Kidney (tissue), 13 donors: ENCODE measurements at regions not wholly inside any gene's neighbourhood (a gene's known extent, or its start where the extent isn't known, plus 50 kb on each side); places are given as distances from the start of the nearest gene placed in this dataset.

ENCODE experiments used
- DNase-seq, 5 donors: peaks; one replicate each; pipeline ENCODE4 v3.0.0-alpha.2; 2013 to 2020
- FAIRE-seq: peaks from 2 replicates; lab custom pipeline; 2012; peaks lifted over from hg19 to GRCh38; lab: Jason Lieb, UNC
- H3K27ac ChIP-seq, 2 donors: one replicate each; pipeline ENCODE4 v1.7.0; 2013; ENCODE audit warnings: low read depth in 2 of 2, low read length in 2 of 2, inconsistent platforms in 1 of 2
- H3K27me3 ChIP-seq: one replicate; pipeline ENCODE4 v1.7.1; 2013; ENCODE audit warnings: low read length, inconsistent platforms; ENCODE audit not compliant: control insufficient read depth, insufficient read depth
- H3K36me3 ChIP-seq, 3 donors: one replicate each; pipeline versions ENCODE4 v1.7.0 to v1.7.1; 2013; ENCODE audit warnings: low read length in 3 of 3, control low read depth in 1 of 3, inconsistent platforms in 1 of 3; ENCODE audit not compliant: insufficient read depth in 3 of 3, control insufficient read depth in 2 of 3
- H3K4me1 ChIP-seq, 3 donors: one replicate each; pipeline versions ENCODE4 v1.7.0 to v1.7.1; 2013; ENCODE audit warnings: low read length in 3 of 3, inconsistent platforms in 1 of 3, low read depth in 1 of 3; ENCODE audit not compliant: control insufficient read depth in 2 of 3, insufficient read depth in 2 of 3
- H3K4me3 ChIP-seq, 3 donors: one replicate each; pipeline versions ENCODE4 v1.7.0 to v1.8.1; 2013; ENCODE audit warnings: low read length in 3 of 3, control low read depth in 1 of 3, inconsistent platforms in 1 of 3
- H3K9ac ChIP-seq, 3 donors: one replicate each; pipeline versions ENCODE4 v1.7.0 to v1.7.1; 2013; ENCODE audit warnings: low read length in 3 of 3, control low read depth in 1 of 3, inconsistent platforms in 1 of 3
- H3K9me3 ChIP-seq, 3 donors: one replicate each; pipeline versions ENCODE4 v1.7.0 to v1.7.1; 2013; ENCODE audit warnings: low read length in 3 of 3, control low read depth in 1 of 3, inconsistent platforms in 1 of 3; ENCODE audit not compliant: control insufficient read depth in 2 of 3, insufficient read depth in 1 of 3
- CTCF ChIP-seq: IDR thresholded peaks from 3 replicates; pipeline ENCODE4 v1.5.1; 2012; ENCODE audit warnings: mild to moderate bottlenecking, moderate library complexity, borderline replicate concordance; ENCODE audit not compliant: insufficient read depth; ENCODE audit errors: extremely low read depth
- intact Hi-C: fragments of 100-400 bp; cut with DNase I; formaldehyde crosslinking; loops from one replicate; pipeline ENCODE4 v1.11.1; 2022
- donor health status: control.
- donor health status: control.
- donor health status: control.
- donor health status: control.
- donor health status: control.
- donor health status: DM: yes; HTN: yes; CAD: no.
- donor health status: Normal renal cell carcinoma (clear cell type).

- FAIRE-seq (no peak), DNase-seq (no peak)
- Histone ChIP-seq H3K4me3 (no peak overlapping the region), H3K36me3 (no peaks in the 10 kb centered on the region), H3K27ac (no peak overlapping the region), H3K9ac (no peak overlapping the region), H3K9me3 (no peaks in the 10 kb centered on the region), H3K27me3 (no peaks in the 10 kb centered on the region), H3K4me1 (no peaks in the 10 kb centered on the region)
- no peak for TF ChIP-seq CTCF
- intact Hi-C loops: no loop called here
Measured at GRCh38 chr6:169981568-169981967, 230.1 kb downstream of the ERMARD start.

GRCh38 chr6:169980826-169981450 is 229.5 kb downstream of the ERMARD start:
- Histone ChIP-seq H3K9ac (no peak overlapping the region), H3K4me1 (no peaks in the 10 kb centered on the region), H3K27ac (no peak overlapping the region), H3K36me3 (no peaks in the 10 kb centered on the region), H3K27me3 (no peaks in the 10 kb centered on the region), H3K4me3 (no peak overlapping the region), H3K9me3 (no peaks in the 10 kb centered on the region)
- FAIRE-seq (no peak), DNase-seq (peak in 1 of 5 donors; percentile 32)
- intact Hi-C loops: no loop called here
- TF ChIP-seq CTCF: no peak

- H3K9ac ChIP-seq: no peak overlapping the region
- no peak overlapping the region for H3K4me3 ChIP-seq
- no peaks in the 10 kb centered on the region for H3K27me3 ChIP-seq
- FAIRE-seq (no peak), DNase-seq (peak in 2 of 5 donors; percentile 24 to 40)
- H3K36me3 ChIP-seq: no peaks in the 10 kb centered on the region
- no peaks in the 10 kb centered on the region for H3K4me1 ChIP-seq
- H3K27ac ChIP-seq: no peak overlapping the region
- TF ChIP-seq CTCF: no peak
- no peaks in the 10 kb centered on the region for H3K9me3 ChIP-seq
- intact Hi-C loops: no loop called here
Measured at GRCh38 chr6:169979873-169980432, 228.5 kb downstream of the ERMARD start.
